GM18517 (cell line): ENCODE measurements at regions not wholly inside any gene's neighbourhood (a gene's known extent, or its start where the extent isn't known, plus 50 kb on each side); places are given as distances from the start of the nearest gene placed in this dataset.
"Not testable (repeated sequence)": the region's sequence is repeated elsewhere in the genome, so short reads cannot be mapped to it uniquely, and the experiment has no call there.

Experiments
- ATAC-seq: cut with Tn5 transposase; IDR thresholded peaks from one replicate; pipeline ENCODE4 v1.9.1; 2021; ENCODE audit warnings: mild to moderate bottlenecking, moderate library complexity; ENCODE audit not compliant: unreplicated experiment

DNA sequence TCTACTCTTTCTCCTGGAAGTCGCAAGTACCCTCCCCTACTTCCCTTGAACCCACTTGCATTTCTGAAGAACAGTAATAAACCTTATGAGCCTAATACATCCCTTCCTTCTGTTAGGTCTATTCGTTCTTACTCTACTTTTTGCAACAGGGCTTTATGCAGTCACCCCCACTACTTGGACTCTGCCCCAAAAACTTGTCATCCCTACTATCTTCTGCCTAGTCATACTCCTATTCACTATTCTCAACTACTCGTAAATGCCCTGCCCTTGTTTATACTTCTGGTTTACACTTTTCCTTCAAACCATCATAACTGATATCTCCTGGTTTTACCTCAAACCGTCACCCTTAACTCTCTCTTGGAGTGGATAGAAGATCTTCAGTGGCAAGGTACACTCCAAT lies 55.2 kb upstream of the SLIT2 start:
- no peak for ATAC-seq

DNA sequence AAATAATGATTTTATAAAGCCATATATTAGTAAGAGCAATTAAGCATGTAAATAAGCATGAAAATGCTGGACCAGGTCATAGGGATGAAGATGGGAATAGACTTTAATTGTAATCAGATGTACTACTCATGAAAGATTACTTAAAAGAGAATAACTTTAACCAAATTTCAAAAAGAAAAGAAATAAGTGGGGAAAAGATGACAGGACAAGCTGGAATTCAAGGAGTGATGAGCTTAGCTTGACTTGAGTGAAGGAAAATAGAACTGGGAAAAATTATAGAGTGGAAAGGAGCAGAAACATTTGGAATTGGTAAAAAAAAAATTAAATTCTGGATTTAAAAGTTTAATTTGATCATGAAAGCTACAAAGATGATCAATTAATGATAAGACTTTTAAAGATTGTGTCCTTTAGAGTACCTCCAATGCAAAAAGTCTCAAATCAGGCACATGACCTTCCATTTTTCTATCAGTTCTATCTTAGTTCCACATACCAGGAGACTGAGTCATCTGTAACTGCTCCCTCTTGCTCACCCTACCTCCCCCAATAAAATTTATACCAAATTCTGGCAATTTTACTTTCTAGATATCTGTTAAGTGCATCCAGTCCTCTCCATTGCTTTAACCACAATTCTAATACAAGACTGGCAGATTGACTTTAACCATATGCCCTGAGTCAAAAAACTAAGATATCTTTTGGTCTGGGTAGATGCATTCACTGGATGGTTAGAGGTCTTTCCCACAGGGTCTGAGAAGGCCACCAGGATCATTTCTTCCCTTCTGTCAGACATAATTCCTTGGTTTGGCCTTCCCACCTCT lies 56.4 kb upstream of the SLIT2 start:
- ATAC-seq = no peak

DNA sequence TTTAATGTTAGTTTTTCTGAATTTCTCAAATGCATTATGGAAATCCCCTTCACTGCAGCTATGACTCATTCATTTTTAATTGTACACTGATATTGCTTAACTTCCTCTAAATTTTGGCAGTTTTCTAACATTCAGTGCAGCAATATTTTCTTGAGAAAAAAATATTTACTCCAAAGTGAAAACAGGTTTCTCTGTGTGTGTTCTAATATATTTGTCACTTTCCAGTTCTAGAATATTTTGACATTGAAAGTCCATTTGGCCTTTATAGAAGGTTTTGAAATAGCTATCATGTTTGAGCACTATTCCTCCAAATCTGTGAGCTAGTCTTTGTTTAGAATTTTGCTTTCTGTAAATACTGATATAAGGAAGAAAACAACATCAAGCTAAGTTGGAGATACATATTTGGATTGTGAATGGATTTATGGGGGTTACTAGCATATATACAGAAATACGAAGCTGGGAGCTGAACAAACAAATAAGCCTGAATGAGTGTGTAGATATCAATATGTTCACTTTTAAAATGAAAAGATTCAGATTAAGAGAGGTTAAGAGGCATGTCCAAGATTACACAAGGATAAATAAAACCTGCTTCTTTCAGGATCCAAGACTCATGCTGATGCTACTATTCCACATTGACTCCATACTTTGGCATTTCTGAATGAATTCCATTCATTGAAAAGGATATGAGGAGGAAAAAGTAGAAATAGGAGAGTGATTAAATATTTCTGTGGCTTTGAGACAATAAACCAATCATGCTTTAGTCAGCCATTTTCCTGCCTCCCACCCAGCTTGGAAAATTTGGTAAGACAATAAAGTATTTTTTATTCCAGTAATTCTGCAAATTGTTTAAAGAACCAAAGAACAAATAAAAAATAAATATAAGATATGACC lies 57.3 kb upstream of the SLIT2 start:
- no peak for ATAC-seq

DNA sequence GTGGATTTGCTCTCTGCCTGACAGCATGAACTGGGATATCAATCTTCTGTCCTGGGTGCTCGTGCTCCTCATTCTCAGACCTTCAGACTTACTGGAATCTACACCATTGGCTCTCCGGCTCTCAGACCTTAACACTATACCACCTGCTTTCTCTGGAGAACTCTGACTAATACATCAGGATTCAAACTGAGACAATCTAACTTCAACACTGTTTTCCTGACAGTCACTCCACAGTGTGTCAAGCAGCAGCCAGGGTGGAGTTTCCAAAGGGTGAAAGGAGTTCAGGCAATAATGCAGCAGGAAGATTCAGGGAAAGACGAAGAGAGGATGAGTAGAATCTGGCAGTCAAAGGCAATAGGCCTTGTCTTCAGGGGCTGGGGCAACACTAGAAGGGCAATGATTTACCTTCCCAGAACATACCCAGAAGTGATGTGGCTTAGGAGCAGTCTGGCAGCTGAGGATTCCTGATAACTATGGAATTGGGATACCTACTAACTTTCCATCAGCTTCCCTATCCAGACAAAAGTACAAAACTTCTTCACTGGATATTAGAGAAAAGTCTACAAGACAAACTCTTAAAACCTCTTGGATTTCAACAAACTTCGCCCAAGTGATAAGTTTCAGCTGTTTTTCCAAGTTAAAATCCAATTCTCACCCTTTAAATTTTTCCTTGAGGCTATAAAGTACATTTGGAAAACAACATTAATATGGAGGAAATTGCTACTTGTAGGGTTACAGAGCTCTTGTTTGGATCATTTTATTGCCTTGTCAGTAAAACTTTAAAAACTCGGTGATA lies 58.4 kb upstream of the SLIT2 start:
- no peak for ATAC-seq

DNA sequence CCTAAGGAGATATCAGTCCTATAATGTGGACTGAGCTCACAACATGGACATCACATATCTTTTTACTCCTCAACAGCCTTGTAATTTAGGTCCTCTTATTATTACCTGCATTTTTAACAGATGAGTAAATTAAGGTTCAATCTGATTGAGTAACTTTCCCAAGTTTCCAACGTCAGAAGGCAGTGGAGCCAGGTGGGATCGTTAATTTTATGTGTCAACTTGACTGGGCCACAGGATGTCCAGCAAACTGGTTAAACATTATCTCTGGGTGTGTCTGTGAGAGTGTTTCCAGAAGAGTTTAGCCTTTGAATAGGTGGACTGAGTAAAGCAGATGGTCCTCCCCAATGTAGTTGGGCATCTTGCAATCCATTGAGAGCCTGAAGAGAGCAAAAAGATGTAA lies 59.0 kb upstream of the SLIT2 start:
- ATAC-seq = no peak

DNA sequence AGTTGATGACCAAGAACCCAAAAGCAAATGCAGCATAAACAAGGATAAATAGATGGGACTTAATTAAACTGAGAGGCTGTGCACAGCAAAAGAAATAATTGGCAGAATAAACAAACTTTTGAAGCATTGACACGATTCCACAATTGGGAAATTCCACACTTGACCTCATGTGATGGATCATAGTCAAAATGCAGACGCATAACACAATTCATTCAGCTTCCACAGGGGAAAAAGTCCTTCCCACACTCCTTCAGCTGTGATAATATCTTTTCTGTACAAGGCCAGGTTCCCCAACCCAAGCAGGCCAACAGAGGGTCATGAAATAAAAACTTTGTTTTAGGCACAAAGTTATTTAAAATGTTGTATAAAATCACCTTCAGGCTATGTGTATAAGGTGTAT lies 66.6 kb upstream of the SLIT2 start:
- ATAC-seq = no peak

DNA sequence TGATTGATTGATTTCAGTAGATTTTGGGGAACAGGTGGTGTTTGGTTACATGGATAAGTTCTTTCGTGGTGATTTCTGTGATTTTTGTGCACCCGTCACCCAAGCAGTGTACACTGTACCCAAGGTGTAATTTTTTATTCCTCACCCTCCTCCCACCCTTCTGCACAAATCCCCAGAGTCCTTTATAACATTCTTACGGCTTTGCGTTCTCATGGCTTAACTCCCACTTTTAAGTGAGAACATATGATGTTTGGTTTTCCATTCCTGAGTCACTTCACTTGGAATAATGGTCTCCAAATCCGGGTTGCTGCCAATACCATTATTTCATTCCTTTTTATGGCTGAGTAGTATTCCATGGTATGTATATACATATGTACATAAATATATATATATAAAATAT lies 68.6 kb upstream of the SLIT2 start:
- ATAC-seq = not testable (repeated sequence)

DNA sequence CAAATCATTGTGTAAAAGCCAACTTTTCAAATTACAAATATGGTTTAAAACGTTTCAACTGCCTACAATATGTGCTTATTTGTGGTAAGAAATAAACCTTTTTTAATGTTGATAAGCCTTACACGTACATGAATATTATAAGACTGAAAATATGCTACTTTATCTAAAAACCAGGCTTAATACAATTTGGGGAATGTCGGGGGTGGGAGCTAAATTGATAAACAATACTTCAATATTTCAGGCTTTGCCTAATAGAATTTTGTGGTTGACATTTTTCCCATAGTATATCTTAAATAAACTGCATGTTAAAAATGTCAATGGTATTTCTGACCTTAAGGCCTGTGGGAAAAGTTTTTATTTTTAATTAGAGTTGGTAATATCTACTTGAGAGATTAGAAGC lies 69.8 kb upstream of the SLIT2 start:
- ATAC-seq = no peak

DNA sequence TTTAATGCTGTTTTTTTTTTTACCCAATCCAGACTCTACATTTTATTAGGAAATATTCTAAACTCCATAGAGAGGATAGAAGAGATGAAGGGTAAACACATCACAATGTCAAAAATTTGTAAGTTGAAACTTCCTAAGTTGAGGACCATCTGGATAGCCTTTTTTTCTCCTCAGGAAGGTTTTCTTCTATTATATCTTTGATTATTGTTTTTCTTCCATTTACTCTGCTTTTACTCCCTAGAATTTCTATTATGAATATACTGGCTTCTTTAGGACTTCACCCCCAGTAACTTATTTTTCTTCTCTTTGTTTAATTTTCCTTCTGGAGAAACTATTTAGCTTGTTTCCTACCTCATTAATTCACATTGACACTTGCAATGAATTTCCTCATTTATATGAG lies 71.2 kb upstream of the SLIT2 start:
- no peak for ATAC-seq

DNA sequence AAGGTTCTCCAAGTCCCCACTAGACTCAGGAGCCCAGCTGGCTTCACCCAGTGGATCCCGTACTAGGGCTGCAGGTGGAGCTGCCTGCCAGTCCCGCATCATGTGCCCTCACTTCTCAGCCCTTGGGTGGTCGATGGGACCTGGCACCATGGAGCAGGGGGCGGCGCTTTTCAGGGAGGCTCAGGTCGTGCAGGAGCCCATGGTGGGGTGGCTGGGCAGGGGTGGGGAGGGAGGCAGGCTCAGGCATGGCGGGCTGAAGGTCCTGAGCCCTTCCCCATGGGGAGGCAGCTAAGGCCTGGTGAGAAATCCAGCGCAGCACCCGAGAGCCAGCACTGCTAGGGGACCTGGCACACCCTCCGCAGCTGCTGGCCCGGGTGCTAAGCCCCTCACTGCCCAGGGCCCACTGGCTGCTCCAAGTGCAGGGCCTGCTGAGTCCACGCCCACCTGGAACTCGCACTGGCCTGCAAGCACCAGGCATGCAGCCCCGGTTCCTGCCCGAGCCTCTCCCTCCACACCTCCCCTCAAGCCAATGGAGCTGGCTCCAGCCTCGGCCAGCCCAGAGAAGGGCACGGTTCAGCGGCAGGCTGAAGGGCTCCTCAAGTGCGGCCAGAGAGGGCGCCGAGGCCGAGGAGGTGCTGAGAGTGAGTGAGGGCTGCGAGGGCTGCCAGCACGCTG lies 72.7 kb upstream of the SLIT2 start:
- no peak for ATAC-seq

DNA sequence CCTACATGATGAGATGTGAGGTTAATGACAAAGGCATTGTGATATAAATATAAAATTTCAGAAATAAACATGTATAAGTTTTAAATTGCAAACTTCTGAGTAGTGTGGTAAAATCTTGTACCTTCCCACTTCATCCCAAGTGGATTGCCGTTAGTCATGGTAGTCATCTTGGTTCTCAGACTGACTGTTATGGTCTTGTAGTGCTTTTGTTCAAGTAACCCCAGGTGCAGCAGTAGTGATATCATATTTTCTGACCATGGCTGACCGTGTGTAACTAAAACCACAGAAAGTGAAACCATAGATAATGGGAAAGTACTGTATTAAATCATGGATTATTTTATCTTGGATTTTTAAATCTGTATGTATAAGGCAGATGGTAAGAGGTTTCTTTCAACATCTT lies 74.8 kb upstream of the SLIT2 start:
- ATAC-seq = no peak

DNA sequence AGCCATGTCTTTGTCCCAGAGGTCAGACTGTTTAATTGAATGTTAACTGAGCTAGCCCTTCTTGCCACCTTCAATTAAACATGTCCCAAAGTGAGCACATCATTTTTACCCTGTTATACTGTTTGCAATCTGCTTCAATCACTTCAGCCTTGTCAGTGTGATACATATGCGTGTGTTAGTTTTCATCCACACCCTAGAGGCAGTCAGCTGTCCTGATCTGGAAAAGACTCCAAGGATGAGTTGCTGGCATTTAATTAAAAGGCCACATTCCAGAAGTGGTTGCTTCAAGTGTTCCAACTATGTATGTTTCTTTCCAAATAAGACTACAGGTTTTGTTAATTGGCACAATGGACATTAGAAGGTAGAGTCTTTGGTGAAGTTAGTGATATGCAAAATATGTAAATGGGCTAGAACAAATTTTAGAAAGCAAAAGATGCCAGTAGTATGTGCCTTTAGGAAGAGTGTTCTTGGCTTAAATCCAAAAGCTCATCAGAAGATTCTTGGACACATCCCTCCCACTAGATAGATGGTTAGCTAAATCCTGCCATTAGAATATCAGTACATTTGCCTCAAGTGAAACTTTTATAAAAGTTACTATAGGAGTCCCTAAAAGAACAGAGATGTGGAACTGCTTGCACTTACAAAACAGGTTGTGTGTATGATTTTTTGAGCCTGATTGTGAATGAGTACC lies 79.5 kb upstream of the SLIT2 start:
- no peak for ATAC-seq

DNA sequence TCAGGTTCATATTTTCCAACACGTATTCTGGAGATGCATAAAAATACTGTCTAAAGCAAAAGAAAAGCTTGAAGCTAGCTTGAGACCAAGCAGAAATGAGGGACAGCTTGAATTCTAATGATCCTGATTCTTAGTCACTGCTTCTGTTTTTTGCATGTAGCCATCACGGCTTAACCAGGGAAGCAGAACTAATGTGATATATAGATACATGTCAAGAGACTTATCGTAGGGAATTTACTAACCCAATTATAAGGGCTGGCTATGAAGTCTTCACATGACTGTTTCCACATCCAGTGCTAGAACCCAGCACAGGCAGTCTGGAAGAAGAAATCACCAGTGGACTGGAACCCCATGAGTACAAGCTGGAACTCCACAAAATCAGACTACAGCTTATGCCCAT lies 85.2 kb upstream of the SLIT2 start:
- no peak for ATAC-seq

DNA sequence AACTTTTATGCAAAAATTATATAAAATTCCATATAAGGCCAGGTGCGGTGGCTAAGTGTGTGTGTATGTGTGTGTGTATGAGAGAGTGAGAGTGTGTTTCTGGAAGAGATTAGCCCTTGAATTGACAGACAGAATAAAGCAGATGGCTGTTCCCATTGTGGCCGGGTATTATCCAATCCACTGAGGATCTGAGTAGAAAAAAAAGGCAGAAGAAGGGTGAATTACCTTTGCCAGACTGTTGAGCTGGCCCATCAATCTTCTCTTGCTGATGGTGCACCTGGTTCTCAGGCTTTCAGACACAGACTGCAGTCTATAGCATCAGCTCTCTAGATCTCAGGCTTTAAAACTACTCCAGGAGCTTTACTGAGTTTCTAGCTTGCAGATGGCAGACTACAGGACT lies 92.2 kb upstream of the SLIT2 start:
- ATAC-seq = no peak

DNA sequence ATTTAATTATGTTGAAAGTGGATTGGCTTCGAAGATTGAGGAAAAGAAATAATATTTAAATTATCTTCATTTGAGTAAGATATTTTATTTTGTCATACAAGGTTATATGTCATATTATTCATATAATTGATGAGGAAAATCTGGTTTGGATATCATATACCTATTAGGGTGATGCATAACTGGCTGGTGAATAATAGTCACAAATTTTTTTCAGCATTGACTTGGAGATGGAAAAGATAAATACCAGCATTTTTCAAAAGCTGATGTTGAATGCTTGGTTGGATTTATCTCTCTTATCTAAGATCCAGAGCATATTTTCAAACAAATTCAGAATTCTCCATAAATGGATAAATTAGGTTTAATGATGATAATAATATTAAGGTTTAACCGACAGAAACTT lies 93.5 kb upstream of the SLIT2 start:
- no peak for ATAC-seq

DNA sequence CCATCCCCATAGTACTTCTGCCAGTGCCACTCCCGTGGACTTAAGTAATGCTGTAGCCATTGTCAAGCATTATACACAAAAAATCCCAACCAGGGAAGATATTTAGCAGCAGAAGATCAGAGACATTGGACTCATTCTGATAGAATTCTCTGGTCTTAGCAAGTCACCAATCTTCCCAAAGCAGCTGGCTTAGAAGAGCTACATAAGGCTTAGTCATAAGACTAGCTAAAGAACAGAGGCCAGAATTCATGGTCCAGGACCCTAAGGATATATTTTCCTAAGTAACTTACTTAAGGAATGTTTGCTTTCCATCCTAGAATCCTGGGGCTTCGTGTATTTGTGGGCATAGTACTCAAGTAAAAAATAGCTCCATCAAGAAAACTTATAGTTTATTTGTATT lies 100.3 kb upstream of the SLIT2 start:
- ATAC-seq = no peak

DNA sequence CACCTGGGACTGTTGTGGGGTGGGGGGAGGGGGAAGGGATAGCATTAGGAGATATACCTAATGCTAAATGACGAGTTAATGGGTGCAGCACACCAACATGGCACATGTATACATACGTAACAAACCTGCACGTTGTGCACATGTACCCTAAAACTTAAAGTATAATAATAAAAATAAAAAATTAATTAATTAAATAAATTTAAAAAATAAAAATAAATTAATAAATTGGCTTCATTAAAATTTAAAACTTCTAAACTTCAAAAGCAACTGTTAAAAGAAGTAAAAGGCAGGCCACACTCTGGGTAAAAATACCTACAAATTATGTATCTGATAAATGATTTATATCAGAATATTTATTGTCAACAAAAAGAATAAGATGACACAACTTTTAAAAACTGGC lies 102.6 kb upstream of the SLIT2 start:
- not testable (repeated sequence) for ATAC-seq

DNA sequence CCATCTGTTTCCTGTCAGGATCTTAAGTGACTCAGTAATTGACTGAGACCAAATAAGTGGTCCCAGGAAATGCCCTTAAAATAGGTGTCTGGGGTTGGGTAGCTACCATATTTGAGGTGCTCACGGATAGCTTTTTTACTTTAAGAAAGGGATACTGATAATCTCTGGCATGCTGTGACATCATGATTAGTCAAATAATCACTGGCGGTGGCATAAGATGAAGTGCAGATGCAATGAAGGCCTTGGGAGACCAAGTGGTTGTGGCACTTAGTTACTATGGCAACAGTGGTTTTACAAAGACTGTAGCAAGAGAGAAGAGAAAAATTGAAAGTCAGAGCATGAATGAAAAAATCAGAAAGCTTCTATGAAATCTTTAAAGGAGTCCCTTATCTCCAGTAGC lies 114.5 kb upstream of the SLIT2 start:
- no peak for ATAC-seq

DNA sequence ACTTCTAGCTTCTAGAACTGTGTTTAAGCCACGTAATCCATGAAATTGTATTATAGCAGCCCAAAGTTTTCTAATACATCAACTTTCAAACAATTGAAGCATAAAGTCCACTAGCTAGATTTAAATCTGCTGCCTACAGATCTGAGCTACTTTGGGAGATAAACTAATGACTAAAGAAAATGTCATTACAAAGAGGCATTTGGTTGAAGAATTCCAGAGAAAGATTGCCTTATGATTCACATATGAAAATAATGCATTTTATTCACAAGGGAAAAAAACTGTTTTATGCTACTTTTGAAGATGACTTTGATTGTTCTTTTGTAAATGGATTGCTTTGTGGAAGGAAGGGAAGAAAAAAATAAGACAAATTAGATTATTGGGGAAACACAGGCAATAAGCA lies 124.1 kb upstream of the SLIT2 start:
- no peak for ATAC-seq

DNA sequence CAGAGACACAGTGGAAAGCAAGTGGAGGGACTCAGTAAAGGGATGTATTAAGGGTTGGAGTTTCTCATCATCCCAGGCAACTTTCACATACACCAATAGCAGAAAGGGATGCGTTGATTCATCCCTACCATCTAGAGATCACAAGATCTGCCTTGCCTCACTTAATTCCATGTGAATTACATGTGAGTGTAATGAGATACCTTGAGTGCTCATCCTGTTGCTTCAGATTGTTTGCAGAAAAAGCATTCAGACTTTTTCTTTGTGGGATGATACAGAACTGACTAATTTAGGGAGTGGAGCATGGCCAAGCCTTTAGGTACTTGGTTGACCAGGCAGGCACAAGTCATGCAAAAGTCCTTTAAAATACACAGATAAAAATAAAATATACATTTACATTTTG lies 124.8 kb upstream of the SLIT2 start:
- no peak for ATAC-seq
